GM12875 (cell line): ENCODE measurements at regions not wholly inside any gene's neighbourhood (a gene's known extent, or its start where the extent isn't known, plus 50 kb on each side); places are given as distances from the start of the nearest gene placed in this dataset.

Source experiments
- H3K4me3 ChIP-seq: one replicate; pipeline ENCODE4 v1.5.1; 2011; ENCODE audit warnings: low read depth, low read length, control low read depth
- CTCF ChIP-seq: IDR thresholded peaks from 2 replicates; pipeline ENCODE4 v1.5.1; 2011; ENCODE audit warnings: low read depth, mild to moderate bottlenecking, control low read depth, inconsistent platforms, low read length, moderate library complexity, borderline replicate concordance; ENCODE audit not compliant: insufficient read depth

GRCh38 chr3:154759966-154760365 lies 320.2 kb upstream of the MME start:
- H3K4me3 ChIP-seq = no peak overlapping the region
- TF ChIP-seq CTCF = no peak

- no peak for TF ChIP-seq CTCF
- no peak overlapping the region for H3K4me3 ChIP-seq
These were observed 321.8 kb upstream of the MME start for GRCh38 chr3:154758109-154758868.

GRCh38 chr3:154753101-154753500 lies 323.1 kb upstream of the GPR149 start:
- H3K4me3 ChIP-seq = no peak overlapping the region

GRCh38 chr3:154749514-154749913 lies 319.5 kb upstream of the GPR149 start:
- no peak for TF ChIP-seq CTCF

More at GRCh38 chr3:154753101-154753500, 323.1 kb upstream of the GPR149 start:
- no peak for TF ChIP-seq CTCF

GRCh38 chr3:154745929-154746328 lies 315.9 kb upstream of the GPR149 start:
- no peak overlapping the region for H3K4me3 ChIP-seq
- TF ChIP-seq CTCF = no peak

More at GRCh38 chr3:154749514-154749913, 319.5 kb upstream of the GPR149 start:
- H3K4me3 ChIP-seq = no peak overlapping the region

GRCh38 chr3:154745122-154745521 lies 315.1 kb upstream of the GPR149 start:
- no peak overlapping the region for H3K4me3 ChIP-seq
- TF ChIP-seq CTCF = no peak

- no peak overlapping the region for H3K4me3 ChIP-seq
- TF ChIP-seq CTCF = no peak
These were observed 313.4 kb upstream of the GPR149 start for GRCh38 chr3:154743418-154743817.
